ENCODE measurements at regions not wholly inside any gene's neighbourhood (a gene's known extent, or its start where the extent isn't known, plus 50 kb on each side); places are given as distances from the start of the nearest gene placed in this dataset.
A peak's percentile ranks its signal among the peaks of the same experiment; 100 is the strongest.

DNA sequence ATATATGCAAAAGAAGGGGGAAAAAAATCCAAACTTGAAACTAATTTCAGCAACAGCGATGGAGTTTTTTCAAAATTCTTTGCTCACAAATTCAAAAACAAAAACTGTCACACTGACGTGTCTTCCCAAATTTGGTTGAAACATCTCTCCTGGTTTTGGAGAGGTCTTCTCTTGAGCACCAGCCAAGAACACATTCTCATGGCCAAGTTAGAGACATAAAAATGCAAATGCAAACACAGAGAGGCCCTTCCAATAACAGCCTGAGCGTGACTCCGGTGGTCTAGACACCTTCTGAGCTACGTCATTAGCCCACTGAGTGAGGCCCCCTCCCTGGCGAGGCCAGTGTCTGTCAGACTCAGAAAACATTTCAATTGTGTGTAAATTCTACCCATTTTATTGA is 436.0 kb upstream of the PROK2 start:
- H3K9me3 ChIP-seq (ENCODE audit: low read length) = peaks cover 16% of the 10 kb centered on the region
- no peaks in the 10 kb centered on the region for H3K9me2 ChIP-seq (replicated peaks; ENCODE audit: insufficient read depth, low read length)
- H3K9ac ChIP-seq (ENCODE audit: low read length) = no peak overlapping the region
- no peaks in the 10 kb centered on the region for H3K36me3 ChIP-seq (ENCODE audit: insufficient read depth, low read length)
- no peaks in the 10 kb centered on the region for H3K79me2 ChIP-seq (ENCODE audit: low read length)
- peaks cover 4% of the 10 kb centered on the region; the same call in 1 of the 2 replicates for H3K27me3 ChIP-seq (ENCODE audit: low read length)
- H3K4me3 ChIP-seq (ENCODE audit: low read length) = no peak overlapping the region
- no peak overlapping the region for H2AFZ ChIP-seq (ENCODE audit: low read length)
- no peaks in the 10 kb centered on the region for H4K20me1 ChIP-seq (ENCODE audit: insufficient read depth, low read depth, low read length)
- peaks cover 5% of the 10 kb centered on the region; the same call in 1 of the 2 replicates for H3K4me1 ChIP-seq (ENCODE audit: low read length)
- no peak for DNase-seq
- H3K27ac ChIP-seq (ENCODE audit: low read length) = no peak overlapping the region
- H3K4me2 ChIP-seq (ENCODE audit: low read depth, low read length, poor library complexity, severe bottlenecking) = no peak overlapping the region

DNA sequence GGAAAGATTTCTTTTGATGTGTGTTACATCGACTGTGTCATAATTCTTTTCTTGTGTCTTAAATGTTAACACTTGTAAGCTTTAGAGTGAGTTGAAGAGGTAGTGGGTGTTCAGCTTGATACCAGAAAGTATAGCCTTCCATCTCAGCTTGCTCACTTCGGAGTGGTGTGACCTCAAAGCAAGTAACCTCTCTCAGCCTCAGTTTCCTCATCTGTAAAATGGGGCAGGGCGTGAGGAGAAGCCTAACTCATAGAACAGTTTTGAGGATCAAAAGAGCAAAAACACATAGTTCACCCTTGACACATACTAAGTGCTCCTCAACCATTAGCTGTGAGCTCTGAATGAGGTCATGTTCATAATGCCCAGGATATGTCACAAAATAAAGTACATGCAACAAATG is 434.8 kb upstream of the PROK2 start:
- H3K9me2 ChIP-seq (replicated peaks; ENCODE audit: insufficient read depth, low read length) = no peaks in the 10 kb centered on the region
- no peak overlapping the region for H3K9ac ChIP-seq (ENCODE audit: low read length)
- no peak overlapping the region for H3K4me3 ChIP-seq (ENCODE audit: low read length)
- DNase-seq = no peak
- no peak overlapping the region for H3K4me2 ChIP-seq (ENCODE audit: low read depth, low read length, poor library complexity, severe bottlenecking)
- H3K79me2 ChIP-seq (ENCODE audit: low read length) = no peaks in the 10 kb centered on the region
- H3K4me1 ChIP-seq (ENCODE audit: low read length) = peaks cover 5% of the 10 kb centered on the region; the same call in 1 of the 2 replicates
- no peaks in the 10 kb centered on the region; the same call in 1 of the 2 replicates for H3K27me3 ChIP-seq (ENCODE audit: low read length)
- H2AFZ ChIP-seq (ENCODE audit: low read length) = no peak overlapping the region
- no peaks in the 10 kb centered on the region for H3K36me3 ChIP-seq (ENCODE audit: insufficient read depth, low read length)
- H4K20me1 ChIP-seq (ENCODE audit: insufficient read depth, low read depth, low read length) = no peaks in the 10 kb centered on the region
- H3K9me3 ChIP-seq (ENCODE audit: low read length) = peaks cover 6% of the 10 kb centered on the region
- no peak overlapping the region for H3K27ac ChIP-seq (ENCODE audit: low read length)

- H3K27ac ChIP-seq (ENCODE audit: low read length) = no peak overlapping the region
- no peaks in the 10 kb centered on the region for H3K36me3 ChIP-seq (ENCODE audit: insufficient read depth, low read length)
- H3K4me2 ChIP-seq (ENCODE audit: low read depth, low read length, poor library complexity, severe bottlenecking) = no peak overlapping the region
- H4K20me1 ChIP-seq (ENCODE audit: insufficient read depth, low read depth, low read length) = no peaks in the 10 kb centered on the region
- no peaks in the 10 kb centered on the region for H3K9me3 ChIP-seq (ENCODE audit: low read length)
- H3K4me1 ChIP-seq (ENCODE audit: low read length) = peaks cover 5% of the 10 kb centered on the region; the same call in 1 of the 2 replicates
- no peaks in the 10 kb centered on the region for H3K79me2 ChIP-seq (ENCODE audit: low read length)
- H2AFZ ChIP-seq (ENCODE audit: low read length) = no peak overlapping the region
- no peaks in the 10 kb centered on the region for H3K27me3 ChIP-seq (ENCODE audit: low read length)
- no peak overlapping the region for H3K9ac ChIP-seq (ENCODE audit: low read length)
- no peaks in the 10 kb centered on the region for H3K9me2 ChIP-seq (replicated peaks; ENCODE audit: insufficient read depth, low read length)
- H3K4me3 ChIP-seq (ENCODE audit: low read length) = no peak overlapping the region
- DNase-seq = no peak
Observed at GRCh38 chr3:72217570-72217969, 432.6 kb upstream of the PROK2 start.

DNA sequence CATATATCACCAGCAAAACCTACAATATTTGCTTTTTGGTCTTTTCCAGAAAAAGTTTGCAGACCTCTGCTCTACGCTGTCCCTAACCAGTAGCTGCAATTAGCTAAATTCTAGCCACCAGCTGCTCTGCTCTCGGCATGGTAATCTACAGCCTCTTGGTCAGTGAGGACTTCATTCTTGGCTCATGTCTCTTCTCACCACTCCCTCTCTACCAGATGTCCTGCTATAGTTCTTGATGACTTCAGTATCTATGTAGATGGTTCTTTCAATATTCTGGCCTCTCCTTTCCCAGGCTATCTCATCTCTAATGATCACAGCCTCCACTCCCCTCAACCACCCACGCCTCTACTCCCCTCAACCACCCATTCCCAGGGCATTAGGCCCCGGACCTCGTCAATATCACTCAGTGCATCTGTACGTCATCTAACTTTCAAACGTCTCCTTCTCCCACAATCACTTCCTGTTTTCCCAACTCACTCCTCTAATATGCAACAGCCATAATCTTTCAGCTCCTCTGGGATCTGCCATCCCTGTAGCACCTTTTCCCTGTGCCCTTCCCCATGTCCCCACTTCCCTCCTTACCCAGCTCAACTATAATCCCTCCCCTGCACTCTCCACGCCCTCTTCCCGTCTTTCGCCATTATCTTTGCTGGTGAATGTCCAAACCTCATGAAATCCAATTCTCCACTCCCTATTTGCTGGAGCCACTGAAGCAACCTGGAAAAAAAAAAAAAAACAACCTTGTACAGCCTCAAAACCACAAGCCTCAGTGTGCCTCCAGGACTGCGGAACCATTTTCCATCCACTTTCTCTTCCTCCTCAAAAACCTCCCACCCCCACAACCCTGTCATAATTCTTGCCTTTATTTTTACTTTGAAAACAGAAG is 429.4 kb upstream of the PROK2 start:
- no peaks in the 10 kb centered on the region for H4K20me1 ChIP-seq (ENCODE audit: insufficient read depth, low read depth, low read length)
- no peak overlapping the region for H3K4me3 ChIP-seq (ENCODE audit: low read length)
- H3K27ac ChIP-seq (ENCODE audit: low read length) = no peak overlapping the region
- H3K27me3 ChIP-seq (ENCODE audit: low read length) = no peaks in the 10 kb centered on the region
- no peak overlapping the region for H3K4me2 ChIP-seq (ENCODE audit: low read depth, low read length, poor library complexity, severe bottlenecking)
- H3K9me2 ChIP-seq (replicated peaks; ENCODE audit: insufficient read depth, low read length) = no peaks in the 10 kb centered on the region
- H3K4me1 ChIP-seq (ENCODE audit: low read length) = peaks cover 22% of the 10 kb centered on the region
- no peak overlapping the region for H3K9ac ChIP-seq (ENCODE audit: low read length)
- H3K79me2 ChIP-seq (ENCODE audit: low read length) = no peaks in the 10 kb centered on the region
- DNase-seq = no peak
- no peaks in the 10 kb centered on the region for H3K9me3 ChIP-seq (ENCODE audit: low read length)
- no peak overlapping the region for H2AFZ ChIP-seq (ENCODE audit: low read length)
- no peaks in the 10 kb centered on the region for H3K36me3 ChIP-seq (ENCODE audit: insufficient read depth, low read length)

- no peaks in the 10 kb centered on the region for H4K20me1 ChIP-seq (ENCODE audit: insufficient read depth, low read depth, low read length)
- H3K4me2 ChIP-seq (ENCODE audit: low read depth, low read length, poor library complexity, severe bottlenecking) = no peak overlapping the region
- H3K27ac ChIP-seq (ENCODE audit: low read length) = no peak overlapping the region
- no peaks in the 10 kb centered on the region for H3K9me2 ChIP-seq (replicated peaks; ENCODE audit: insufficient read depth, low read length)
- no peak for DNase-seq
- H3K9me3 ChIP-seq (ENCODE audit: low read length) = no peaks in the 10 kb centered on the region
- H3K4me1 ChIP-seq (ENCODE audit: low read length) = peaks cover 30% of the 10 kb centered on the region
- H3K9ac ChIP-seq (ENCODE audit: low read length) = no peak overlapping the region
- no peak overlapping the region for H3K4me3 ChIP-seq (ENCODE audit: low read length)
- no peak overlapping the region for H2AFZ ChIP-seq (ENCODE audit: low read length)
- no peaks in the 10 kb centered on the region for H3K36me3 ChIP-seq (ENCODE audit: insufficient read depth, low read length)
- H3K79me2 ChIP-seq (ENCODE audit: low read length) = no peaks in the 10 kb centered on the region
- no peaks in the 10 kb centered on the region for H3K27me3 ChIP-seq (ENCODE audit: low read length)
Observed at GRCh38 chr3:72213296-72214065, 428.5 kb upstream of the PROK2 start.

- H3K79me2 ChIP-seq (ENCODE audit: low read length) = no peaks in the 10 kb centered on the region
- H4K20me1 ChIP-seq (ENCODE audit: insufficient read depth, low read depth, low read length) = no peaks in the 10 kb centered on the region
- H2AFZ ChIP-seq (ENCODE audit: low read length) = no peak overlapping the region
- no peak overlapping the region for H3K4me2 ChIP-seq (ENCODE audit: low read depth, low read length, poor library complexity, severe bottlenecking)
- no peak overlapping the region for H3K9ac ChIP-seq (ENCODE audit: low read length)
- no peak overlapping the region for H3K4me3 ChIP-seq (ENCODE audit: low read length)
- DNase-seq = no peak
- H3K9me3 ChIP-seq (ENCODE audit: low read length) = no peaks in the 10 kb centered on the region
- no peak overlapping the region for H3K27ac ChIP-seq (ENCODE audit: low read length)
- peaks cover 33% of the 10 kb centered on the region for H3K4me1 ChIP-seq (ENCODE audit: low read length)
- no peaks in the 10 kb centered on the region for H3K27me3 ChIP-seq (ENCODE audit: low read length)
- H3K36me3 ChIP-seq (ENCODE audit: insufficient read depth, low read length) = no peaks in the 10 kb centered on the region
- H3K9me2 ChIP-seq (replicated peaks; ENCODE audit: insufficient read depth, low read length) = no peaks in the 10 kb centered on the region
Observed at GRCh38 chr3:72212396-72212795, 427.4 kb upstream of the PROK2 start.

DNA sequence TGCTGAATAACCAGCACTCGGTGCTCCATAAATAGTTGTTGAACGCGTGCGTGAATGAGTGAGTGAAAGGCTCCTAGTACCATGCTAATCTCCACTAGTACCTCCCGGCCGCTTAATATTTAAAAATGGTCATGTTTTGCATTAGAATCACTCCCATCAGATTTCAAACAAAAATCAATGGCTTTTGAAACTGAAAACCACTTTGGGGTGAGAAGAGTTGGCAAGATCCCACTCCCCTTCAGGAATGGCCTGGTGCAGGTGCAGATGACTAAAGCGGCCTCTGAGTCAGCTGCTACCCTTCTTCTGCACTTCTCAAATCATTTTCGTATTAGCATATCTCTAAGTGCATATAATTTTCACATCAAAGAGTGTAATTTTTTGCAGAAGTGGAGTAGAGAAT is 425.3 kb upstream of the PROK2 start:
- H4K20me1 ChIP-seq (ENCODE audit: insufficient read depth, low read depth, low read length) = no peaks in the 10 kb centered on the region

GRCh38 chr3:72205297-72205826 is 420.4 kb upstream of the PROK2 start:
- no peaks in the 10 kb centered on the region for H3K36me3 ChIP-seq (ENCODE audit: insufficient read depth, low read length)
- no peaks in the 10 kb centered on the region for H4K20me1 ChIP-seq (ENCODE audit: insufficient read depth, low read depth, low read length)
- no peak overlapping the region for H3K9ac ChIP-seq (ENCODE audit: low read length)
- peaks cover 32% of the 10 kb centered on the region for H3K4me1 ChIP-seq (ENCODE audit: low read length)
- peaks cover 6% of the 10 kb centered on the region; the same call in 1 of the 2 replicates for H3K27me3 ChIP-seq (ENCODE audit: low read length)
- H3K9me2 ChIP-seq (replicated peaks; ENCODE audit: insufficient read depth, low read length) = no peaks in the 10 kb centered on the region
- no peak overlapping the region for H3K4me3 ChIP-seq (ENCODE audit: low read length)
- H3K4me2 ChIP-seq (ENCODE audit: low read depth, low read length, poor library complexity, severe bottlenecking) = no peak overlapping the region
- H3K27ac ChIP-seq (ENCODE audit: low read length) = no peak overlapping the region
- H3K79me2 ChIP-seq (ENCODE audit: low read length) = no peaks in the 10 kb centered on the region
- DNase-seq = no peak
- H2AFZ ChIP-seq (ENCODE audit: low read length) = no peak overlapping the region
- peaks cover 10% of the 10 kb centered on the region for H3K9me3 ChIP-seq (ENCODE audit: low read length)

More for the DNA sequence above, 425.3 kb upstream of the PROK2 start:
- H3K4me2 ChIP-seq (ENCODE audit: low read depth, low read length, poor library complexity, severe bottlenecking) = peak overlapping the region; percentile 56
- peak overlapping the region; percentile 44; the same call in 1 of the 2 replicates for H3K9ac ChIP-seq (ENCODE audit: low read length)
- H3K9me2 ChIP-seq (replicated peaks; ENCODE audit: insufficient read depth, low read length) = no peaks in the 10 kb centered on the region
- no peaks in the 10 kb centered on the region for H3K27me3 ChIP-seq (ENCODE audit: low read length)
- no peaks in the 10 kb centered on the region for H3K36me3 ChIP-seq (ENCODE audit: insufficient read depth, low read length)
- no peaks in the 10 kb centered on the region for H3K9me3 ChIP-seq (ENCODE audit: low read length)
- no peaks in the 10 kb centered on the region for H3K79me2 ChIP-seq (ENCODE audit: low read length)
- DNase-seq = peak; percentile 84
- peak overlapping the region; percentile 83 for H3K27ac ChIP-seq (ENCODE audit: low read length)
- H2AFZ ChIP-seq (ENCODE audit: low read length) = no peak overlapping the region
- peak overlapping the region; percentile 7; the same call in 1 of the 2 replicates for H3K4me3 ChIP-seq (ENCODE audit: low read length)
- peaks cover 33% of the 10 kb centered on the region for H3K4me1 ChIP-seq (ENCODE audit: low read length)
